NB4 (cell line): ENCODE measurements at regions not wholly inside any gene's neighbourhood (a gene's known extent, or its start where the extent isn't known, plus 50 kb on each side); places are given as distances from the start of the nearest gene placed in this dataset.
"Not testable (repeated sequence)": the region's sequence is repeated elsewhere in the genome, so short reads cannot be mapped to it uniquely, and the experiment has no call there.

Experiments used
- POLR2A ChIP-seq: IDR thresholded peaks from 2 replicates; pipeline ENCODE4 v1.6.1; 2011; ENCODE audit warnings: mild to moderate bottlenecking; ENCODE audit not compliant: insufficient read length; ENCODE audit errors: extremely low read depth
- TF ChIP-seq, protein P1 (sequence below): IDR thresholded peaks from 2 replicates; pipeline ENCODE4 v1.6.1; 2011; ENCODE audit warnings: low read depth, low read length
- TF ChIP-seq, protein P2 (sequence below): IDR thresholded peaks from one replicate; pipeline ENCODE4 v1.5.1; 2012; ENCODE audit warnings: low read depth, low read length

DNA sequence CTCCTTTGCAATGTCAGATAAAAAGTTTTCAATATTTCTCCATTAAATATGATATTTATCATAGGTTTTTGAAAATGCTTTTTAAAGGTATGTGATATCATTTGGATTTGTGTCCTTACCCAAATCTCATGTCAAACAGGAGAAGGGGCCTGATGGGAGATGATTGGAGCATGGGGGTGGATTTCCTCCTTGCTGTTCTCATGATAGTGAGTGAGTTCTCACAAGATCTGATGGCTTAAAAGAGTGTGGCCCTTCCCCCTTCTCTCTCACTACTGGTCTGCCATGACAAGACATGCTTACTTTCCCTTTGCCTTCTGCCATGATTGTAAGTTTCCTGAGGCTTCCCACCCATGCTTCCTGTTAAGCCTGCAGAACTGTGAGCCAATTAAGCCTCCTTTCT, 90.0 kb downstream of the GYPE start:
- TF ChIP-seq, protein P1, sequence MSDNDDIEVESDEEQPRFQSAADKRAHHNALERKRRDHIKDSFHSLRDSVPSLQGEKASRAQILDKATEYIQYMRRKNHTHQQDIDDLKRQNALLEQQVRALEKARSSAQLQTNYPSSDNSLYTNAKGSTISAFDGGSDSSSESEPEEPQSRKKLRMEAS: not testable (repeated sequence)
- TF ChIP-seq, protein P2, sequence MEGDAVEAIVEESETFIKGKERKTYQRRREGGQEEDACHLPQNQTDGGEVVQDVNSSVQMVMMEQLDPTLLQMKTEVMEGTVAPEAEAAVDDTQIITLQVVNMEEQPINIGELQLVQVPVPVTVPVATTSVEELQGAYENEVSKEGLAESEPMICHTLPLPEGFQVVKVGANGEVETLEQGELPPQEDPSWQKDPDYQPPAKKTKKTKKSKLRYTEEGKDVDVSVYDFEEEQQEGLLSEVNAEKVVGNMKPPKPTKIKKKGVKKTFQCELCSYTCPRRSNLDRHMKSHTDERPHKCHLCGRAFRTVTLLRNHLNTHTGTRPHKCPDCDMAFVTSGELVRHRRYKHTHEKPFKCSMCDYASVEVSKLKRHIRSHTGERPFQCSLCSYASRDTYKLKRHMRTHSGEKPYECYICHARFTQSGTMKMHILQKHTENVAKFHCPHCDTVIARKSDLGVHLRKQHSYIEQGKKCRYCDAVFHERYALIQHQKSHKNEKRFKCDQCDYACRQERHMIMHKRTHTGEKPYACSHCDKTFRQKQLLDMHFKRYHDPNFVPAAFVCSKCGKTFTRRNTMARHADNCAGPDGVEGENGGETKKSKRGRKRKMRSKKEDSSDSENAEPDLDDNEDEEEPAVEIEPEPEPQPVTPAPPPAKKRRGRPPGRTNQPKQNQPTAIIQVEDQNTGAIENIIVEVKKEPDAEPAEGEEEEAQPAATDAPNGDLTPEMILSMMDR: not testable (repeated sequence)
- TF ChIP-seq POLR2A: not testable (repeated sequence)
